ENCODE measurements at regions not wholly inside any gene's neighbourhood (a gene's known extent, or its start where the extent isn't known, plus 50 kb on each side); places are given as distances from the start of the nearest gene placed in this dataset.

DNA sequence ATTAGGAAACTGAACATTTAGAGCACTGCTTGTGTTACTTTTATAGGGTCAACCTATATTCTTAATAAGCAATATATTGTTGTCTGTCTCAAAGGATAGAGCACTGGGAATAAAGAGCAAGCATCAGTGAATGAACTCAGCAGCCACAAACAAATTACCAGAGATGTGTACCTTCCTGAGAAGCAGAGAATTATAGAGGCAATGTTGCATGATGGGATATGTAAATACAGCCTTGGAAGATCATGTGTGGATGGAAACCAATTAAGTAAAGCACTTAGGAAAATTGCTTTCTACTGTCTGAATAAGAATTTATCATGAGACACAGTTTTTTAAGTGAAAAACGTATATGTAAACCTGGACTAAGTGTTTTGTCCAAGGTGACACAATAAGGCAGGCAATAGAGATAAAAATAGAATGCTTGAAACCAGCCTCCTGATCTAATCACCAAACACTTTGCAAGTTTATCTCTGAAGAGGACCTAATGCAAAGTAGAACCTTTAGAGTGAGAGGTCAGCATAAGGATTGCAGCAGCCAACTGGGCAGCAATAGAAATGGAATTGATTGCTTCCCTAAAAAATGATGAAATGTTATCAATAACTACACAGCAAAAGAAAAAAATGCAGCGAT lies 848.0 kb downstream of the TUSC7 start:
- ATAC-seq (no peak), DNase-seq (no peak)
- TF ChIP-seq, protein P1, sequence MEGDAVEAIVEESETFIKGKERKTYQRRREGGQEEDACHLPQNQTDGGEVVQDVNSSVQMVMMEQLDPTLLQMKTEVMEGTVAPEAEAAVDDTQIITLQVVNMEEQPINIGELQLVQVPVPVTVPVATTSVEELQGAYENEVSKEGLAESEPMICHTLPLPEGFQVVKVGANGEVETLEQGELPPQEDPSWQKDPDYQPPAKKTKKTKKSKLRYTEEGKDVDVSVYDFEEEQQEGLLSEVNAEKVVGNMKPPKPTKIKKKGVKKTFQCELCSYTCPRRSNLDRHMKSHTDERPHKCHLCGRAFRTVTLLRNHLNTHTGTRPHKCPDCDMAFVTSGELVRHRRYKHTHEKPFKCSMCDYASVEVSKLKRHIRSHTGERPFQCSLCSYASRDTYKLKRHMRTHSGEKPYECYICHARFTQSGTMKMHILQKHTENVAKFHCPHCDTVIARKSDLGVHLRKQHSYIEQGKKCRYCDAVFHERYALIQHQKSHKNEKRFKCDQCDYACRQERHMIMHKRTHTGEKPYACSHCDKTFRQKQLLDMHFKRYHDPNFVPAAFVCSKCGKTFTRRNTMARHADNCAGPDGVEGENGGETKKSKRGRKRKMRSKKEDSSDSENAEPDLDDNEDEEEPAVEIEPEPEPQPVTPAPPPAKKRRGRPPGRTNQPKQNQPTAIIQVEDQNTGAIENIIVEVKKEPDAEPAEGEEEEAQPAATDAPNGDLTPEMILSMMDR (IDR thresholded peaks at IDR 0.05 in 4 of 5, conservative IDR thresholded peaks at IDR 0.05 in 1 of 5): no peak
- no peak overlapping the region for H3K4me3 ChIP-seq
- no peaks in the 10 kb centered on the region for H3K4me1 ChIP-seq
- no peaks in the 10 kb centered on the region for H3K27me3 ChIP-seq
- no peak overlapping the region for H3K27ac ChIP-seq
- intact Hi-C loops (cut with DNase I; ENCODE audit: low total_unique reads) (no loop called here), in situ Hi-C loops (cut with MboI; ENCODE audit: low sequenced_read_pairs in 4 of 4) (no loop called here)
- no peaks in the 10 kb centered on the region for H3K9me3 ChIP-seq
- H3K36me3 ChIP-seq: no peaks in the 10 kb centered on the region

DNA sequence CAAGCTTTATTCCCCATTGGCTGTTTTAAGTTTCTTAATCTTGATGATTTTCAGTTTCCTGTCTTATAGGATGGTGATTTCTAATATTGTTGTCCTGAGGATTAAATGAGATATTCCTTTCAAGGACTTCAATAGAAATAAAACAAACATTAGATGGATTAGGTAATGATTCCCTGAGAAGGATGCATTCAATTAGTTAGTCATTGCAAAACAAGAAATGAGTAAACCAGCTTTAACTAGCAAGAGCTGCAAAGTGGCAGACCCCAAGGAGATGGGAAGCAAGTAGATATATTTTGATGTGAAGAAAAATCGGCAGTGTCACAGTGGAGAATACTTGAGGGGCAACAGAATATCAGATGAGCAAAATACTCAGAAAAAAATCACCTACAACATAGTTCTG lies 849.1 kb downstream of the TUSC7 start:
- in situ Hi-C loops (cut with MboI; ENCODE audit: low sequenced_read_pairs in 4 of 4) (no loop called here), intact Hi-C loops (cut with DNase I; ENCODE audit: low total_unique reads) (no loop called here)
- Histone ChIP-seq H3K27me3 (no peaks in the 10 kb centered on the region), H3K4me3 (no peak overlapping the region), H3K9me3 (no peaks in the 10 kb centered on the region), H3K4me1 (no peaks in the 10 kb centered on the region), H3K36me3 (no peaks in the 10 kb centered on the region), H3K27ac (no peak overlapping the region)
- ATAC-seq: no peak
- TF ChIP-seq, protein P1 (IDR thresholded peaks at IDR 0.05 in 4 of 5, conservative IDR thresholded peaks at IDR 0.05 in 1 of 5): no peak
- TF ChIP-seq POLR2A (IDR thresholded peaks at IDR 0.05): no peak
- DNase-seq: no peak

DNA sequence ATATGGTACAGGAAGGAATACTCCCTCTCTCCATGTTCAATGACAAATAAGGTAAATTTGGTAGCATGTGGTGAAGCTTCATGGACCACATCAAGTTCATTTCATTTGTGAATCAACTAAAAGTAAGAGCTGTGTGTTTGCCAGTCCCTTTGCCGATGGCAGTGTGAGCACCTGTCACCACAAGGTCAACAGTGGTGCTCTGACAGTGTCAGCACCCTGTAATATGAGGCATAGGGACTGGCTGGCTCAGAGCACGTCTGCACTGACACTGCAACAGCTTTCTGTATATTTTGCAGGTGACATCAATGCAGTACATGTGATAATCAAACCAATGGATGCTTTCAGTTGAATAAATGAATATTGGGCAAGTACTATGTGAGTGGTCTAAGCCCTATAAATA lies 852.4 kb downstream of the TUSC7 start:
- no peaks in the 10 kb centered on the region for H3K36me3 ChIP-seq
- no peak overlapping the region for H3K27ac ChIP-seq
- intact Hi-C loops (cut with DNase I; ENCODE audit: low total_unique reads): no loop called here
- in situ Hi-C loops (cut with MboI; ENCODE audit: low sequenced_read_pairs in 4 of 4): no loop called here
- no peak for ATAC-seq
- TF ChIP-seq, protein P1 (IDR thresholded peaks at IDR 0.05 in 4 of 5, conservative IDR thresholded peaks at IDR 0.05 in 1 of 5): no peak
- TF ChIP-seq POLR2A (IDR thresholded peaks at IDR 0.05): no peak
- no peak for DNase-seq
- no peaks in the 10 kb centered on the region for H3K27me3 ChIP-seq
- no peaks in the 10 kb centered on the region for H3K4me1 ChIP-seq
- no peaks in the 10 kb centered on the region for H3K9me3 ChIP-seq
- no peak overlapping the region for H3K4me3 ChIP-seq

DNA sequence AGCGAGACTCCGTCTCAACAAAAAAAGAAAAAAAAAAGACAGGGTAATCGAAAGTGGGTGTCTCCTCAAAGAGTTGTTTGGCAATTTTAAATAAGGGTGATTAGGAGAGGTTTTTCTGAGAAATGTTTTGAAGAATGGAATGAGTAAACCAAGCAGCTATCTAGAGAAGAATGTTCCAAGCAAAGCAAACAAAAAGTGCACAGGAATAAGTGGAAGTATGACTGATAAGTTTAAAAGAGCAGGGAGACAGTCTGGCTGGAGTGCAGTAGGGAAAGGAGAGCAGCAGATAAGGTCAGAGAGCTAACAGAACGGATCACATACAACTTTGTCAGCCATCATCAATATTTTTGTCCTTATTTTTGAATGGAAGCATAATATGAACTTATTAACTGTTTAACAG lies 853.5 kb downstream of the TUSC7 start:
- DNase-seq (no peak), ATAC-seq (no peak)
- in situ Hi-C loops (cut with MboI; ENCODE audit: low sequenced_read_pairs in 4 of 4): no loop called here
- Histone ChIP-seq H3K36me3 (no peaks in the 10 kb centered on the region), H3K27ac (no peak overlapping the region), H3K4me1 (no peaks in the 10 kb centered on the region), H3K4me3 (no peak overlapping the region), H3K9me3 (no peaks in the 10 kb centered on the region), H3K27me3 (no peaks in the 10 kb centered on the region)
- intact Hi-C loops (cut with DNase I; ENCODE audit: low total_unique reads): no loop called here
- TF ChIP-seq, protein P1 (IDR thresholded peaks at IDR 0.05 in 4 of 5, conservative IDR thresholded peaks at IDR 0.05 in 1 of 5): no peak
- TF ChIP-seq POLR2A (IDR thresholded peaks at IDR 0.05): no peak

DNA sequence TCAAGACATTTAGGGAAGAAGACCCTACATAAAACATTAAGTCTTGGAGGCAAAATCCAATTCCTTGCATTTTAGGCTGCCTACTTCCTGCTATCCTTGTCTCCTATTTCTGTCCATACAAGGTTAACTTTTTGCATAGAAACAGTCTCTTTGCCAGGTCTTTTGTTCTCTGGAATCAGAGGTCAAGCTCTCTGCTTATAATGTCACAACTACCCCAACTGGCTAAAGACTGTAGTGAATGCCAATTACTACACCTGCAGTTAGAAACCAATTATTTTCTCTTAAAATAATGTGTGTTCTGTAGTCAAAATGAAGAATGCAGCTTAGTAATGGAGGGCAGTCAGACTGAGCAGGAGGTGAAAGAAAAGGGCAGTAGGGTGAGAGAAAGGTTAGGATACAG lies 856.2 kb downstream of the TUSC7 start:
- Histone ChIP-seq H3K36me3 (no peaks in the 10 kb centered on the region), H3K27ac (no peak overlapping the region), H3K4me1 (no peaks in the 10 kb centered on the region), H3K4me3 (no peak overlapping the region), H3K9me3 (no peaks in the 10 kb centered on the region), H3K27me3 (peaks cover 0 to 3% (median 0%) of the 10 kb centered on the region in 3 donors)
- intact Hi-C loops (cut with DNase I; ENCODE audit: low total_unique reads) (no loop called here), in situ Hi-C loops (cut with MboI; ENCODE audit: low sequenced_read_pairs in 4 of 4) (no loop called here)
- ATAC-seq: no peak
- no peak for TF ChIP-seq POLR2A (IDR thresholded peaks at IDR 0.05)
- TF ChIP-seq, protein P1 (IDR thresholded peaks at IDR 0.05 in 4 of 5, conservative IDR thresholded peaks at IDR 0.05 in 1 of 5): no peak
- no peak for DNase-seq

Measured in gastrocnemius medialis (tissue), 4 donors.